ENCODE measurements at regions not wholly inside any gene's neighbourhood (a gene's known extent, or its start where the extent isn't known, plus 50 kb on each side); places are given as distances from the start of the nearest gene placed in this dataset.
"Not testable (repeated sequence)": the region's sequence is repeated elsewhere in the genome, so short reads cannot be mapped to it uniquely, and the experiment has no call there.

- TF ChIP-seq POLR2A (IDR thresholded peaks at IDR 0.05): no peak
- TF ChIP-seq, protein P1, sequence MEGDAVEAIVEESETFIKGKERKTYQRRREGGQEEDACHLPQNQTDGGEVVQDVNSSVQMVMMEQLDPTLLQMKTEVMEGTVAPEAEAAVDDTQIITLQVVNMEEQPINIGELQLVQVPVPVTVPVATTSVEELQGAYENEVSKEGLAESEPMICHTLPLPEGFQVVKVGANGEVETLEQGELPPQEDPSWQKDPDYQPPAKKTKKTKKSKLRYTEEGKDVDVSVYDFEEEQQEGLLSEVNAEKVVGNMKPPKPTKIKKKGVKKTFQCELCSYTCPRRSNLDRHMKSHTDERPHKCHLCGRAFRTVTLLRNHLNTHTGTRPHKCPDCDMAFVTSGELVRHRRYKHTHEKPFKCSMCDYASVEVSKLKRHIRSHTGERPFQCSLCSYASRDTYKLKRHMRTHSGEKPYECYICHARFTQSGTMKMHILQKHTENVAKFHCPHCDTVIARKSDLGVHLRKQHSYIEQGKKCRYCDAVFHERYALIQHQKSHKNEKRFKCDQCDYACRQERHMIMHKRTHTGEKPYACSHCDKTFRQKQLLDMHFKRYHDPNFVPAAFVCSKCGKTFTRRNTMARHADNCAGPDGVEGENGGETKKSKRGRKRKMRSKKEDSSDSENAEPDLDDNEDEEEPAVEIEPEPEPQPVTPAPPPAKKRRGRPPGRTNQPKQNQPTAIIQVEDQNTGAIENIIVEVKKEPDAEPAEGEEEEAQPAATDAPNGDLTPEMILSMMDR (IDR thresholded peaks at IDR 0.05): no peak
- no peaks in the 10 kb centered on the region for H3K9me3 ChIP-seq
- no peaks in the 10 kb centered on the region for H3K36me3 ChIP-seq
- DNase-seq: no peak
- H3K4me1 ChIP-seq: no peaks in the 10 kb centered on the region
- H3K27me3 ChIP-seq: no peaks in the 10 kb centered on the region
- no peak overlapping the region for H3K27ac ChIP-seq
- H3K4me3 ChIP-seq: no peak overlapping the region
These were observed 80.0 kb downstream of the SHOX2 start for GRCh38 chr3:158026236-158026635.

- not testable (repeated sequence) for H3K27ac ChIP-seq, DNase-seq, H3K36me3 ChIP-seq, H3K9me3 ChIP-seq, H3K27me3 ChIP-seq, H3K4me3 ChIP-seq, H3K4me1 ChIP-seq
These were observed 86.3 kb downstream of the SHOX2 start for GRCh38 chr3:158019897-158020296.

- no peaks in the 10 kb centered on the region for H3K27me3 ChIP-seq
- H3K27ac ChIP-seq: no peak overlapping the region
- H3K4me3 ChIP-seq: no peak overlapping the region
- H3K36me3 ChIP-seq: no peaks in the 10 kb centered on the region
- no peaks in the 10 kb centered on the region for H3K4me1 ChIP-seq
- no peak for TF ChIP-seq POLR2A (IDR thresholded peaks at IDR 0.05)
- TF ChIP-seq, protein P1 (IDR thresholded peaks at IDR 0.05): no peak
- no peaks in the 10 kb centered on the region for H3K9me3 ChIP-seq
- no peak for DNase-seq
These were observed 87.8 kb downstream of the SHOX2 start for GRCh38 chr3:158018462-158018861.

DNA sequence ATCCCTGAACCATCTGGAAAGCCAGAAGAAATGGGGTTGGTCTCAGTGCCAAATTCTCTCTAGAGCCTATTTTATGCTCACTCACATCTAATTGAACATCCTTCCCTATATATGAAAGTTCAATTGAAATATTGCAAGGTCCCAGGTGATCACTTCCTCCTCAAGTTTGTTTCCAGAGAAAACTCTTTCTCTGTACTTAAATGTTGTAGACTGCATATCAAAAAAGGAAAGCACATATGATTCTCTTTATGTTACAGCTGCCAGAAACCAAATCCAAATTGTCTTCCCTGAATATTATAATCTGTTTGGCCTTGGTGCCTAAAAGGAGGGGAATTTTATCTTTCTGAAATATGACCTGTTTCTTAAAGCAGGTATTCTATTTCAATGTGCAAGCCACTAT lies 93.3 kb downstream of the SHOX2 start:
- no peak for DNase-seq
- Histone ChIP-seq H3K4me1 (no peaks in the 10 kb centered on the region), H3K36me3 (no peaks in the 10 kb centered on the region), H3K4me3 (no peak overlapping the region), H3K9me3 (no peaks in the 10 kb centered on the region), H3K27me3 (no peaks in the 10 kb centered on the region), H3K27ac (no peak overlapping the region)
- TF ChIP-seq POLR2A (IDR thresholded peaks at IDR 0.05): no peak
- TF ChIP-seq, protein P1 (IDR thresholded peaks at IDR 0.05): no peak

- Histone ChIP-seq H3K36me3 (no peaks in the 10 kb centered on the region), H3K4me3 (no peak overlapping the region), H3K27ac (no peak overlapping the region), H3K27me3 (no peaks in the 10 kb centered on the region), H3K4me1 (no peaks in the 10 kb centered on the region), H3K9me3 (no peaks in the 10 kb centered on the region)
- TF ChIP-seq POLR2A (IDR thresholded peaks at IDR 0.05): no peak
- TF ChIP-seq, protein P1 (IDR thresholded peaks at IDR 0.05): no peak
- DNase-seq: no peak
These were observed 100.7 kb downstream of the SHOX2 start for GRCh38 chr3:158005391-158006100.

GRCh38 chr3:157999246-157999645 lies 107.0 kb downstream of the SHOX2 start:
- Histone ChIP-seq H3K27me3 (no peaks in the 10 kb centered on the region), H3K27ac (no peak overlapping the region), H3K36me3 (no peaks in the 10 kb centered on the region), H3K4me3 (no peak overlapping the region), H3K4me1 (no peaks in the 10 kb centered on the region), H3K9me3 (no peaks in the 10 kb centered on the region)
- TF ChIP-seq, protein P1 (IDR thresholded peaks at IDR 0.05): no peak
- no peak for TF ChIP-seq POLR2A (IDR thresholded peaks at IDR 0.05)
- DNase-seq: no peak

All from Peyer's patch (tissue), 4 donors.